B cell (primary cell): ENCODE measurements at regions not wholly inside any gene's neighbourhood (a gene's known extent, or its start where the extent isn't known, plus 50 kb on each side); places are given as distances from the start of the nearest gene placed in this dataset.

Experiments
- ATAC-seq: fragments of 200-7000 bp; cut with Tn5 transposase; one replicate; pipeline ENCODE4 v1.10.0; 2021; ENCODE audit warnings: low read depth, mild to moderate bottlenecking, moderate number of reproducible peaks, moderate library complexity
- CTCF ChIA-PET: fragments of 350-600 bp; sonication (Branson Sonifier 250); formaldehyde crosslinking; loops from one replicate; lab custom pipeline; 2021; ENCODE audit warnings: antibody characterized with exemption, inconsistent platforms; lab: Charles Lee
- POLR2A ChIA-PET: fragments of 350-600 bp; sonication (Branson Sonifier 250); formaldehyde crosslinking; loops from one replicate; lab custom pipeline; 2021; ENCODE audit warnings: antibody characterized with exemption; lab: Charles Lee
- DNase-seq: peaks from one replicate; pipeline ENCODE4 v3.0.0; 2013
- H2AFZ ChIP-seq: 2 replicates; pipeline ENCODE4 v1.6.1; 2012; ENCODE audit warnings: mild to moderate bottlenecking, low read depth, low read length; ENCODE audit not compliant: insufficient read depth, poor library complexity, severe bottlenecking
- H3K27ac ChIP-seq, 2 donors: 1 replicate in 1 of 2; 2 replicates in 1 of 2; pipeline ENCODE4 v1.5.1; 2012 to 2013; ENCODE audit warnings: low read length in 2 of 2, mild to moderate bottlenecking in 2 of 2, moderate library complexity in 1 of 2
- H3K27me3 ChIP-seq, 4 experiments: fragments of 200-600 bp in 1 of 4; sonication (generic) in 1 of 4; replicated peaks in 1 of 4; 1 replicate in 2 of 4; 2 replicates in 2 of 4; pipeline versions ENCODE4 v1.6.1 to v1.7.0; 2013 to 2016; ENCODE audit warnings: low read length in 3 of 4, mild to moderate bottlenecking in 2 of 4, mixed read lengths in 1 of 4, moderate library complexity in 1 of 4; ENCODE audit not compliant: insufficient read depth in 4 of 4, control insufficient read depth in 3 of 4; ENCODE audit errors: control extremely low read depth in 1 of 4
- H3K36me3 ChIP-seq, 2 experiments: replicated peaks in 1 of 2; 1 replicate in 1 of 2; 2 replicates in 1 of 2; pipeline versions ENCODE4 v1.6.1 to v1.7.1; 2013; ENCODE audit warnings: low read length in 1 of 2; ENCODE audit not compliant: insufficient read depth in 2 of 2, control insufficient read depth in 1 of 2; ENCODE audit errors: control extremely low read depth in 1 of 2, extremely low read depth in 1 of 2
- H3K4me1 ChIP-seq, 2 donors: fragments of 200-600 bp in 1 of 2; sonication (generic) in 1 of 2; 1 replicate in 1 of 2; 2 replicates in 1 of 2; pipeline versions ENCODE4 v1.5.1 to v1.6.1; 2013 to 2017; ENCODE audit warnings: low read length in 2 of 2; ENCODE audit not compliant: control insufficient read depth in 2 of 2, insufficient read depth in 2 of 2
- H3K4me2 ChIP-seq: replicated peaks from 2 replicates; pipeline ENCODE3; 2012; ENCODE audit warnings: mild to moderate bottlenecking, low read depth, low read length; ENCODE audit not compliant: poor library complexity, severe bottlenecking
- H3K4me3 ChIP-seq, 5 experiments: fragments of 200-600 bp in 1 of 5; sonication (generic) in 1 of 5; 1 replicate in 3 of 5; 2 replicates in 2 of 5; pipeline versions ENCODE4 v1.5.1 to v1.7.0; 2011 to 2016; ENCODE audit warnings: low read length in 4 of 5, mild to moderate bottlenecking in 4 of 5, low read depth in 2 of 5, control low read depth in 1 of 5, moderate library complexity in 1 of 5; ENCODE audit not compliant: insufficient read depth in 1 of 5; ENCODE audit errors: control extremely low read depth in 1 of 5, extremely low read depth in 1 of 5
- H3K79me2 ChIP-seq: fragments of 200-600 bp; sonication (generic); one replicate; pipeline ENCODE4 v1.6.0; 2016; ENCODE audit warnings: low read length; ENCODE audit not compliant: control insufficient read depth, insufficient read depth
- H3K9ac ChIP-seq: fragments of 200-600 bp; sonication (generic); 2 replicates; pipeline ENCODE4 v1.6.1; 2017; ENCODE audit warnings: mild to moderate bottlenecking, low read length, moderate library complexity
- H3K9me3 ChIP-seq, 3 donors: one replicate each; pipeline versions ENCODE4 v1.6.1 to v1.7.1; 2013; ENCODE audit warnings: low read length in 2 of 3; ENCODE audit not compliant: control insufficient read depth in 2 of 3, insufficient read depth in 1 of 3; ENCODE audit errors: control extremely low read depth in 1 of 3
- H4K20me1 ChIP-seq: 2 replicates; pipeline ENCODE4 v1.6.0; 2012; ENCODE audit warnings: mild to moderate bottlenecking, low read length; ENCODE audit not compliant: insufficient read depth, control insufficient read depth, poor library complexity, severe bottlenecking
- H3K27ac Mint-ChIP-seq: one replicate; pipeline ENCODE4 v1.8.0; 2021; ENCODE audit warnings: mixed read lengths
- H3K27me3 Mint-ChIP-seq: one replicate; pipeline ENCODE4 v1.8.0; 2021; ENCODE audit warnings: mixed read lengths
- H3K4me1 Mint-ChIP-seq: one replicate; pipeline ENCODE4 v1.8.0; 2021; ENCODE audit warnings: mixed read lengths
- H3K4me3 Mint-ChIP-seq: one replicate; pipeline ENCODE4 v1.8.0; 2021; ENCODE audit warnings: mixed read lengths
- H3K9me3 Mint-ChIP-seq: one replicate; pipeline ENCODE4 v1.8.0; 2022; ENCODE audit warnings: mixed read lengths; ENCODE audit not compliant: insufficient read depth
- CTCF ChIP-seq: fragments of 200-600 bp; IDR thresholded peaks from one replicate; pipeline ENCODE4 v1.8.0; 2022; ENCODE audit warnings: antibody characterized with exemption, mild to moderate bottlenecking
- EZH2 ChIP-seq: IDR thresholded peaks from 2 replicates; pipeline ENCODE4 v1.6.1; 2012; ENCODE audit warnings: borderline replicate concordance, low read depth, mild to moderate bottlenecking, moderate library complexity, low read length; ENCODE audit not compliant: insufficient read depth, poor library complexity, severe bottlenecking
- WGBS: methylation state at CpG from one replicate; pipeline ENCODE4 v1.1.5; 2013; ENCODE audit warnings: missing lambda C conversion rate; ENCODE audit not compliant: insufficient coverage; 5-methylcytosine and 5-hydroxymethylcytosine counted together
- intact Hi-C: fragments of 100-400 bp; cut with micrococcal nuclease; formaldehyde crosslinking; loops from one replicate; pipeline ENCODE4 v1.10.0; 2022

GRCh38 chr16:87131996-87132345, 185.2 kb downstream of the C16orf95 start:
- Mint-ChIP-seq H3K4me3 (no peak overlapping the region), H3K27me3 (peaks cover 7% of the 10 kb centered on the region), H3K27ac (no peak overlapping the region), H3K4me1 (no peaks in the 10 kb centered on the region), H3K9me3 (no peaks in the 10 kb centered on the region)
- 95% methylated on average over 6 of the region's 6 CpGs for WGBS
- TF ChIP-seq EZH2 (no peak), CTCF (no peak)
- peaks cover 0 to 3% (median 0%) of the 10 kb centered on the region in 4 experiments for H3K27me3 ChIP-seq
- no peaks in the 10 kb centered on the region for H3K36me3 ChIP-seq
- peaks cover 0 to 12% (median 0%) of the 10 kb centered on the region in 3 donors for H3K9me3 ChIP-seq
- H3K9ac ChIP-seq = no peak overlapping the region
- H3K4me3 ChIP-seq = no peak overlapping the region
- no peak overlapping the region for H3K27ac ChIP-seq
- H3K4me2 ChIP-seq = no peak overlapping the region
- no peak overlapping the region for H2AFZ ChIP-seq
- ChIA-PET POLR2A (no interaction called here), CTCF (no interaction called here)
- intact Hi-C loops = no loop called here
- ATAC-seq = no peak
- H4K20me1 ChIP-seq = no peaks in the 10 kb centered on the region
- no peaks in the 10 kb centered on the region for H3K79me2 ChIP-seq
- no peak for DNase-seq
- no peaks in the 10 kb centered on the region for H3K4me1 ChIP-seq

- H3K4me1 Mint-ChIP-seq = no peaks in the 10 kb centered on the region
- no peaks in the 10 kb centered on the region for H4K20me1 ChIP-seq
- H3K4me3 ChIP-seq = no peak overlapping the region
- H3K9me3 ChIP-seq = peaks cover 0 to 13% (median 0%) of the 10 kb centered on the region in 3 donors
- H3K9ac ChIP-seq = no peak overlapping the region
- no peak overlapping the region for H2AFZ ChIP-seq
- WGBS = 91% methylated on average over 20 of the region's 20 CpGs
- no peak overlapping the region for H3K27ac Mint-ChIP-seq
- intact Hi-C loops = no loop called here
- ChIA-PET POLR2A (no interaction called here), CTCF (no interaction called here)
- no peak for TF ChIP-seq EZH2
- no peak for TF ChIP-seq CTCF
- no peaks in the 10 kb centered on the region for H3K4me1 ChIP-seq
- no peak overlapping the region for H3K4me3 Mint-ChIP-seq
- H3K36me3 ChIP-seq = no peaks in the 10 kb centered on the region
- H3K9me3 Mint-ChIP-seq = no peaks in the 10 kb centered on the region
- peaks cover 7% of the 10 kb centered on the region for H3K27me3 Mint-ChIP-seq
- no peak overlapping the region for H3K4me2 ChIP-seq
- DNase-seq = no peak
- no peaks in the 10 kb centered on the region for H3K79me2 ChIP-seq
- H3K27ac ChIP-seq = no peak overlapping the region
- H3K27me3 ChIP-seq = peaks cover 0 to 3% (median 0%) of the 10 kb centered on the region in 4 experiments
- ATAC-seq = no peak
Observed at GRCh38 chr16:87132361-87133014, 184.7 kb downstream of the C16orf95 start.
